GM12864 (cell line): ENCODE measurements at regions not wholly inside any gene's neighbourhood (a gene's known extent, or its start where the extent isn't known, plus 50 kb on each side); places are given as distances from the start of the nearest gene placed in this dataset.
"Not testable (repeated sequence)": the region's sequence is repeated elsewhere in the genome, so short reads cannot be mapped to it uniquely, and the experiment has no call there.

Experiments
- DNase-seq: peaks from one replicate; pipeline ENCODE4 v3.0.0-alpha.2; 2011; ENCODE audit warnings: low read depth
- H3K4me3 ChIP-seq: 2 replicates; pipeline ENCODE4 v1.5.1; 2011; ENCODE audit warnings: mild to moderate bottlenecking, low read depth, low read length, control low read depth
- CTCF ChIP-seq: IDR thresholded peaks from 2 replicates; pipeline ENCODE4 v1.5.1; 2011; ENCODE audit warnings: low read depth, mild to moderate bottlenecking, moderate library complexity, low read length, control low read depth, inconsistent platforms; ENCODE audit errors: missing control alignments

GRCh38 chrX:125153621-125154020 is 166.1 kb upstream of the TEX13C start:
- no peak for DNase-seq
- H3K4me3 ChIP-seq: no peak overlapping the region
- no peak for TF ChIP-seq CTCF

- DNase-seq: not testable (repeated sequence)
Observed at GRCh38 chrX:125154288-125155257, 165.1 kb upstream of the TEX13C start.

DNA sequence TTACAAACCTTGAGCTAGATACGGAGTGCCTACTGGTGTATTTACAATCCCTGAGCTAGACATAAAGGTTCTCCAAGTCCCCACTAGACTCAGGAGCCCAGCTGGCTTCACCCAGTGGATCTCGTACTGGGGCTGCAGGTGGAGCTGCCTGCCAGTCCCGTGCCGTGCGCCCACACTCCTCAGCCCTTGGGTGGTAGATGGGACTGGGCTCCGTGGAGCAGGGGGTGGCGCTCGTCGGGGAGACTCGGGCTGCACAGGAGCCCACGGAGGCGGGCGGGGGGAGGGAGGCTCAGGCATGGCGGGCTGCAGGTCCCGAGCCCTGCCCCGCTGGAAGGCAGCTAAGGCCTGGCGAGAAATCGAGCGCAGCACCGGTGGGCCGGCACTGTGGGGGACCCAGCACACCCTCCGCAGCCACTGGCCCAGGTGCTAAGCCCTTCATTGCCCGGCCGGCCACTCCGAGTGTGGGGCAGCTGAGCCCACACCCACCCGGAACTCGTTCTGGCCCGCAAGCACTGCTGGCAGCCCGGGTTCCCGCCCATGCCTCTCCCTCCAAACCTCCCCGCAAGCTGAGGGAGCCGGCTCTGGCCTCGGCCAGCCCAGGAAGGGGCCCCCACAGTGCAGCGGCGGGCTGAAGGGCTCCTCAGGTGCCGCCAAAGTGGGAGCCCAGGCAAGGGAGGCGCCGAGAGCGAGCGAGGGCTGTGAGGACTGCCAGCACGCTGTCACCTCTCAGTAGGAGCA is 164.2 kb upstream of the TEX13C start:
- not testable (repeated sequence) for H3K4me3 ChIP-seq, DNase-seq

More at GRCh38 chrX:125154288-125155257, 165.1 kb upstream of the TEX13C start:
- H3K4me3 ChIP-seq: not testable (repeated sequence)

DNA sequence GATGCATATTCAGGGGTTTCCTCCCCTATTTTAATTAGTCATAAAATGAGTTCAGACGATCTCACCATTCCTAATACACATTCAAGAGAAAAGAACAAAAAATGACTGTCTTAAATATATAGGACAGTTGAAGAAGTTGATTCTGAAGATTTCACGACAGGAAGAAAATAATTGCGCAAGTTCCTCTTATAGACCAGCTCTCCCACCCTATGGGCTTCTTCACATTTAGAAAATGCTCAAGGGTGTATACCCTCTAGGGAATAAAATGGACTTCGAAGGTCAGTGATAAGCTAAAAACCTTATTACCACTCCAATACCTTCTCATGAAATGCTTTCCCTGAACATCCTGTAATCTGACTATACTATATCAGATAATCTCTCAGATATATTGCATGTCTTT is 149.2 kb upstream of the TEX13C start:
- no peak for TF ChIP-seq CTCF
- H3K4me3 ChIP-seq: no peak overlapping the region
- no peak for DNase-seq

DNA sequence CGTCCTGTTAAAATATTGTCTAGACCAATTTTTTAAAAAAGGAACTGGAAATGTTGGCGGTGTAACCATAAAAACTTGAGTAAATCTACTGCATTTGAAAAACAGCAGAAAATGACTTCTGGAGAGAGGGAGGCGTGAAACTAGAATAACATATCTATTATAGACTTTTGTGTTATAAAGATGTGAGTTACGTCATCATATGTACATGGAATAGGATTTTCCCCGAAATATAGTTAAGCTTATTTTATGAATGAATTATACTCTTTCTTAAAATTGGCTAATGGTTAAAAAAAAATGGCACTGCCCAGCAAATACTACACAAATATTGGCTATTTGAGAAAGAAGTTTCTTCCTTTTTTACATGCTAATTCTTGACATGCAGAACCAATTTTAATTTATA is 147.1 kb upstream of the TEX13C start:
- no peak for DNase-seq
- no peak for TF ChIP-seq CTCF
- no peak overlapping the region for H3K4me3 ChIP-seq

DNA sequence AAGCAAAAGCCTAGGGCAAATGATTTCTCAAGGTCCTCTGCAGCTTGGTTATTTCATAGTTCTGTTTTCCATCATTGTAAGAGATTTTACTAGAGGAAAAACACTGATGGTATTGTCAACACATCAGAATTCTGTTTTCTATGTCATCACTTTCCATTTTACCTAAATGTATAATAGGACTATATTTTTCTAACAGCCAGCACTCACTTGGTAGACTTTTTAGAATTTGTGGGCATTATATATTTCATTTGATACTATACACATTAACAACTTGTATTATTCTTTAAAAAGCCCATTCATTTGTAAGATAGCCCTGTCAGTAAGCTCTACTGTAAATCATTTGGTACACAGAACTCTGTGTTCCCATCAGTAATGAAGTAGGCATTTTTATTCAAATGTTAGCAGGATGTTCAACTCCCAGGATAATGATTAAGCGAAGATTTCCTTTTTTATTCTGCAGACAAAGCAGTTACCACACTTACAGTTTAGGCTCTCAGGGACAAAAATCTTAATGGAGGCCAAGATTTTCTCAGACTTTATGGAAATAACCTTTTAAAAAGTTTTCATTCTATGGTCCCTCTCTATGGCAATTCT is 143.6 kb upstream of the TEX13C start:
- no peak for DNase-seq
- no peak for TF ChIP-seq CTCF
- H3K4me3 ChIP-seq: no peak overlapping the region

GRCh38 chrX:125193921-125194320 is 125.8 kb upstream of the TEX13C start:
- TF ChIP-seq CTCF: no peak
- no peak for DNase-seq
- no peak overlapping the region for H3K4me3 ChIP-seq
